Femur (tissue), 1 donor: ENCODE measurements at regions not wholly inside any gene's neighbourhood (a gene's known extent, or its start where the extent isn't known, plus 50 kb on each side); places are given as distances from the start of the nearest gene placed in this dataset.

Experiments used
- DNase-seq: peaks from one replicate; pipeline ENCODE4 v3.0.0-alpha.2; 2017

DNA sequence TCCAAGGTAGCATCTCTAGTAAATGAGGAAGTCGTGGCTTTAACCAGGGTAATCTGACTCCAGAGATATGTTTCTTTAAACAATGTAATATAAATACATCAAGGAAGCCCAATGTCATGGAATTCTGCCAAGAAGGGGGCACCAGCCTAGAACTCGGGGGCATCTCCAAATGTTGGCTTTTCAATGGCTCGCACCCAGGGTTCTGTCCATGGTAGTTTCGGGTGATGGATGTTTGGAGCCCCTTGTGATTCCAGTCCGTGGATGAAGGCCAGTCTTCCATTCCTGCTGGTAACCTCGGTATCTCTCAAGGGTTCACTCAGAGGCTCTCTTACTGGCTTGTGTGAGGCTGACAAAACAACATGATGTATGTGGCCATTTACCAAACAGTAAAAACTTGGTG lies 91.7 kb upstream of the SPHKAP start:
- no peak for DNase-seq

GRCh38 chr2:228269351-228269750 lies 87.9 kb upstream of the SPHKAP start:
- DNase-seq, result no peak

GRCh38 chr2:228268756-228269155 lies 87.3 kb upstream of the SPHKAP start:
- no peak for DNase-seq

- no peak for DNase-seq
These were observed 86.8 kb upstream of the SPHKAP start for GRCh38 chr2:228268301-228268700.

DNA sequence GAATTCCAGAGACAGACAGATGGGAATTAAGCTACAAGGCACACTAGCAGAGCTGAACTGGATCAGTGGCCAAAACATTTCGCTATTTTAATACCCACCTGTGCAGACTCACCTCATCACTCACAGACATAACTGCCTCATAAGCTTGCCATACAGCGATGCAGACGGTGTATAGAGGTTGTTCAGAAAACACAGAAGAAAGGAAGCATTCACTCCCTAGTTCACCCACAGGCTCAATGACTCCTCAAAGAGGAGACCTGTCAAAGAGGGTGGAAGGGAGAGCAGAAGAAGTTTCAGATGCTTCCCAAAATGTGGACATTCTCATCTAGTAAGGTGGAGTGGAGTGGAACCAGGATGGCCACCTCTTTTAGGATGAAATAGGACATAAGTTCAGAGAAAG lies 81.7 kb upstream of the SPHKAP start:
- no peak for DNase-seq

DNA sequence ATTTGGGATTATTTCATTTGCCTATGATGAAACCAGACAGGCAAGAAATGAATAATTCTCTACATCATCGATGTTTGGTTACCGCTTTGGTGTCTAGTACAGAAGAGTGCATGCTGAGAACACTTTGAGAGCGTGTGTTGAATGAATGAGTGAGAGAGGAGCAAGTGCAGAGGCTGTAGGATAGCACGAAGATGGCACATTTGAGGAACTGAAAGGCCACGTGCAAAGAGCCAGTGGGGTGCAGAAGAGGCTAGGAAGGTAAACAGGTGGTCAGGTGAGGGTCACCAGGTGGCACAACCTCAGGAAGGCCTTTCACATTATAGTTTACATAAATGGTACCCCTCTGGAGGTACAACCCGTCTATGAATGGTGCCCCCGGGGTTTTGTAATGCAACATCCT lies 80.1 kb upstream of the SPHKAP start:
- DNase-seq, result no peak

DNA sequence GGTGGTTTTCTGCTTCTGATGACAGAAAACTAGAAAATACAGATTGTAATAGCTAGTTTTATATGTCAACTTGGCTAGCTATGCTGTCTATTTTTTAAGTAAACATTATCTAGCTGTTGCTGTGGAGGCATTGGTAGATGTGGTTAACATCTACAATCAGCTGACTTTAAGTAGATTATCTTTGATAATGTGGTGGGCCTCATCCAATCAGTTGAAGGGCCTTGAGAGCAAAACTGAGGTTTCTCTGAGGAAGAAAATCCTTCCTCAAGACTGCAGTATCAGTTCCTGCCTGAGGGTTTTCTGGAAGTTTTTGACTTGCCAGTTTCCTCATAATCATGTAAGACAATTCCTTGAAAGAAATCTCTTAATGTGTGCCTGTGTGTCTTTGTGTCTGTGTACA lies 75.9 kb upstream of the SPHKAP start:
- DNase-seq, result no peak

- DNase-seq, result no peak
These were observed 72.3 kb upstream of the SPHKAP start for GRCh38 chr2:228253752-228254151.

DNA sequence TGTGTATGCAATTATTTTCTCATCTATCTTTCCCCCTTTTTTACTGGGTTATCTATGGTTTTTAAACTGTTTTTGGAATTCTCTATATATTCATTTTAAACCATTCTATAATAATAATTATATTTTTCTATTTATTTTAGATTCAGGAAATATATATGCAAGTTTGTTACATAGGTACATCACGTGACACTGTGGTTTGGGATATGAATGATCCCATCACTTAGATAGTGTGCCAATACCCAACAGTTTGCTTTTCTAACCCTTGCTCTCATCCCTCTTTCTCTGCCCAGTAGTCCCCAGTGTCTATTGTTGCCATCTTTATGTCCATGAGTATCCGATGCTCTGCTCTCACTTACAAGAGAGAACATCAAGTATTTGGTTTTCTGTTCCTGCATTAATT lies 65.8 kb upstream of the SPHKAP start:
- no peak for DNase-seq

- no peak for DNase-seq
These were observed 64.1 kb upstream of the SPHKAP start for GRCh38 chr2:228245601-228246000.

DNA sequence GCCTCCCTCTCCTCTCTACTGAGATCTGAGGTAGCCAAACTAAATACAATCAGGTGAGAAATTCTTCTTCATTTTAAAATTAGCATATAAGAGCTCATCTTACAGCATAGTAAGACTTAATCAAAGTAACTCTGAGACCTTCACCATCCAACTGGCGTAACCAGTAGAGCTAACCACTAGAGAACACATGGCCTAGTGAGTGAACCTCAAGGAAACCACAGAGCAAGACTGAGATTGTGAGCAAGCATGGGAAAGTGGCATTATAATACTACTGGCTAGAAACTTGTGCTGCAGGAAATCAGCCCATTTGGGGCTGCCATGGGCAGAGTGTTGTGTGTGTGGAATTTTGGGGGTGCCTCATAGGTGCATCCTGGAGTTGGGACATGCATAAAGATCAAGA lies 61.1 kb upstream of the SPHKAP start:
- no peak for DNase-seq

- DNase-seq, result no peak
These were observed 58.5 kb upstream of the SPHKAP start for GRCh38 chr2:228239907-228240561.

- no peak for DNase-seq
These were observed 57.9 kb upstream of the SPHKAP start for GRCh38 chr2:228239207-228239906.
